OCI-LY3 (cell line): ENCODE measurements at regions not wholly inside any gene's neighbourhood (a gene's known extent, or its start where the extent isn't known, plus 50 kb on each side); places are given as distances from the start of the nearest gene placed in this dataset.

ENCODE experiments used
- H2AFZ ChIP-seq: fragments of 200-600, 300-600 bp; shearing (Covaris generic); 2 replicates; pipeline ENCODE4 v1.6.0; 2014; ENCODE audit warnings: antibody characterized with exemption, low read depth, low read length
- H3K27ac ChIP-seq: fragments of 200-600, 300-600 bp; sonication (generic); 2 replicates; pipeline ENCODE4 v1.5.1; 2014; ENCODE audit warnings: mild to moderate bottlenecking, low read length, moderate library complexity, mixed read lengths
- H3K27me3 ChIP-seq: fragments of 200-600, 300-600 bp; sonication (generic); 2 replicates; pipeline ENCODE4 v1.6.1; 2014; ENCODE audit warnings: low read depth, low read length, mixed read lengths
- H3K36me3 ChIP-seq: fragments of 200-600, 300-600 bp; sonication (generic); replicated peaks from 2 replicates; pipeline ENCODE3; 2014; ENCODE audit warnings: low read depth, low read length, mixed read lengths
- H3K4me1 ChIP-seq: fragments of 300-600, 200-600 bp; sonication (generic); 2 replicates; pipeline ENCODE4 v1.6.1; 2014; ENCODE audit warnings: low read length, mixed read lengths
- H3K4me2 ChIP-seq: fragments of 200-600, 300-600 bp; sonication (generic); 2 replicates; pipeline ENCODE4 v1.6.1; 2014; ENCODE audit warnings: low read length, mixed read lengths
- H3K4me3 ChIP-seq: fragments of 300-600, 200-600 bp; sonication (generic); 2 replicates; pipeline ENCODE4 v1.5.1; 2014; ENCODE audit warnings: antibody characterized with exemption, mild to moderate bottlenecking, low read length, moderate library complexity
- H3K79me2 ChIP-seq: fragments of 300-600, 200-600 bp; shearing (Covaris generic); 2 replicates; pipeline ENCODE4 v1.6.1; 2014; ENCODE audit warnings: mild to moderate bottlenecking, low read length, mixed read lengths
- H3K9ac ChIP-seq: fragments of 300-600, 200-600 bp; shearing (Covaris generic); 2 replicates; pipeline ENCODE4 v1.6.0; 2014; ENCODE audit warnings: mild to moderate bottlenecking, low read length, moderate library complexity
- H3K9me3 ChIP-seq: fragments of 200-600, 300-600 bp; shearing (Covaris generic); 2 replicates; pipeline ENCODE4 v1.6.1; 2014; ENCODE audit warnings: low read length, mixed read lengths; ENCODE audit not compliant: insufficient read depth
- H4K20me1 ChIP-seq: fragments of 200-600, 300-600 bp; sonication (generic); 2 replicates; pipeline ENCODE4 v1.6.1; 2016; ENCODE audit warnings: low read length, mixed read lengths; ENCODE audit not compliant: insufficient read depth
- EZH2phosphoT487 ChIP-seq: fragments of 200-600 bp; shearing (Covaris generic); IDR thresholded peaks from 2 replicates; pipeline ENCODE4 v1.6.1; 2018; ENCODE audit warnings: antibody characterized with exemption, mixed run types, low read depth
- TF ChIP-seq, protein P1 (sequence below): fragments of 200-600, 300-600 bp; sonication (generic); IDR thresholded peaks from 2 replicates; pipeline ENCODE4 v1.5.1; 2014; ENCODE audit warnings: antibody characterized with exemption, low read length, low read depth

DNA sequence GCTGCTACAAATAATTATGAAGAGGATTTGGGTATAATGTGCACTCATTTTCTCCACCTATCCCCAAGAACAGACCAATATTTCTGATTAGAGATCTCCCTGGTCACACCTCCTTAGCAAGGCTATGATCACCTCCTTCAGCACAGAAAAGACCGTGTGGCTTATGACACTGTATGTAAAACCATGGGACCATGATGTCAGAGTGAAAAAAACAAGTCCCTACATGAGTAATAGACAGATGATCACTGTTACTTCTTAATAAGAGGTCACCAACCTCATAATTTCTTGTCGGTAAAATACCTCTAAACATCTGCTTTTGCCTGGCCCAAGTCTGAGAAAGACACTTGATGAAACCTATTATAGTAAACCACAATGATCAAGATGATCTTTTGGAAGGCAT lies 330.6 kb upstream of the F9 start:
- Histone ChIP-seq H3K27me3 (0 out of 2 replicates have a peak, but pooled peaks cover 3% of the 10 kb centered on the region), H3K4me2 (no peak overlapping the region), H3K36me3 (no peaks in the 10 kb centered on the region), H4K20me1 (no peaks in the 10 kb centered on the region), H3K4me1 (peaks cover 28% of the 10 kb centered on the region), H3K9ac (no peak overlapping the region), H2AFZ (no peak overlapping the region), H3K9me3 (no peaks in the 10 kb centered on the region), H3K79me2 (no peaks in the 10 kb centered on the region), H3K4me3 (no peak overlapping the region), H3K27ac (no peak overlapping the region)
- no peak for TF ChIP-seq EZH2phosphoT487
- TF ChIP-seq, protein P1, sequence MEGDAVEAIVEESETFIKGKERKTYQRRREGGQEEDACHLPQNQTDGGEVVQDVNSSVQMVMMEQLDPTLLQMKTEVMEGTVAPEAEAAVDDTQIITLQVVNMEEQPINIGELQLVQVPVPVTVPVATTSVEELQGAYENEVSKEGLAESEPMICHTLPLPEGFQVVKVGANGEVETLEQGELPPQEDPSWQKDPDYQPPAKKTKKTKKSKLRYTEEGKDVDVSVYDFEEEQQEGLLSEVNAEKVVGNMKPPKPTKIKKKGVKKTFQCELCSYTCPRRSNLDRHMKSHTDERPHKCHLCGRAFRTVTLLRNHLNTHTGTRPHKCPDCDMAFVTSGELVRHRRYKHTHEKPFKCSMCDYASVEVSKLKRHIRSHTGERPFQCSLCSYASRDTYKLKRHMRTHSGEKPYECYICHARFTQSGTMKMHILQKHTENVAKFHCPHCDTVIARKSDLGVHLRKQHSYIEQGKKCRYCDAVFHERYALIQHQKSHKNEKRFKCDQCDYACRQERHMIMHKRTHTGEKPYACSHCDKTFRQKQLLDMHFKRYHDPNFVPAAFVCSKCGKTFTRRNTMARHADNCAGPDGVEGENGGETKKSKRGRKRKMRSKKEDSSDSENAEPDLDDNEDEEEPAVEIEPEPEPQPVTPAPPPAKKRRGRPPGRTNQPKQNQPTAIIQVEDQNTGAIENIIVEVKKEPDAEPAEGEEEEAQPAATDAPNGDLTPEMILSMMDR = no peak

DNA sequence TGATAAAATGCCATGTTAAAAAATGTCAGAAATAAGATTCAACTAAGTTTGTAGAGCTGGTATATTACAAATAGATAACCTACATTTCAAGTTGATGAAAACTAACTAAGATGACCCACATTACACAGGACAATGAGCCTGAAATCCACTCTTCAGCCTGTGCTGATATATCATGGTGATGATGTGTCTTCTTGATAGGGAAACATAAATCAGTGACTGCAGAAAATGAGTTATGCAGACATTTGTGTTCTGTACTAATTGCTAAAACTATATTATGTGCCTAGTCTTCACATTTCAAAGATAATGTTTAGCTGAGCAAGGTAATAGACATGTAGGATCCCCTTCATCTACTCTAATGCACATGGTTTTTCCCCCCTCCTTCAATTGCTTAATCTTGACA lies 331.6 kb upstream of the F9 start:
- Histone ChIP-seq H3K79me2 (no peaks in the 10 kb centered on the region), H2AFZ (no peak overlapping the region), H3K27ac (no peak overlapping the region), H3K9me3 (no peaks in the 10 kb centered on the region), H3K36me3 (no peaks in the 10 kb centered on the region), H3K27me3 (0 out of 2 replicates have a peak, but pooled peaks cover 3% of the 10 kb centered on the region), H4K20me1 (no peaks in the 10 kb centered on the region), H3K4me3 (no peak overlapping the region), H3K4me1 (peaks cover 28% of the 10 kb centered on the region), H3K9ac (no peak overlapping the region), H3K4me2 (no peak overlapping the region)
- TF ChIP-seq, protein P1 = no peak
- TF ChIP-seq EZH2phosphoT487 = no peak

DNA sequence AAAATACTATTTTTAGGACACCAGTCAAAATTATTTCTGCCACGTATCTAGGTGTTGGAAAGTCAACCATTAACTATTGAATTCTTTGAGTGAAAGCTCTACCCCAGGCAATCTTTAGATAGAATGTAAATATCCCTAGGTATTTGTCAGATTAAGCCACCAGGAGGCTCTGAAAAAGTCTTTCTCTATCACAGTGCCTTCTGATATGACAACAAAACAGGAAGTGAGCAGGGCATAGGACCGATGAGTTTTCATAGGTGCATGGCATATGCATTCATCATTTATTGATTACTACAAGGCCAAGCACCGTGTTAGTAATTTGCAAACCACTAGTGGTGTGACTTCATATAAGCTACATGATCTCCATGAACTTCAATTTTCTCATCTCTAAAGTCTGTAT lies 333.6 kb upstream of the F9 start:
- peaks cover 22% of the 10 kb centered on the region for H3K4me1 ChIP-seq
- no peaks in the 10 kb centered on the region for H4K20me1 ChIP-seq
- H2AFZ ChIP-seq = no peak overlapping the region
- no peak overlapping the region for H3K4me2 ChIP-seq
- H3K79me2 ChIP-seq = no peaks in the 10 kb centered on the region
- 0 out of 2 replicates have a peak, but pooled peaks cover 3% of the 10 kb centered on the region for H3K27me3 ChIP-seq
- H3K36me3 ChIP-seq = no peaks in the 10 kb centered on the region
- no peak overlapping the region for H3K27ac ChIP-seq
- H3K9me3 ChIP-seq = no peaks in the 10 kb centered on the region
- no peak overlapping the region for H3K9ac ChIP-seq
- no peak overlapping the region for H3K4me3 ChIP-seq
- TF ChIP-seq EZH2phosphoT487 = no peak
- TF ChIP-seq, protein P1 = peak; percentile 10; the same call in 1 of the 2 replicates

DNA sequence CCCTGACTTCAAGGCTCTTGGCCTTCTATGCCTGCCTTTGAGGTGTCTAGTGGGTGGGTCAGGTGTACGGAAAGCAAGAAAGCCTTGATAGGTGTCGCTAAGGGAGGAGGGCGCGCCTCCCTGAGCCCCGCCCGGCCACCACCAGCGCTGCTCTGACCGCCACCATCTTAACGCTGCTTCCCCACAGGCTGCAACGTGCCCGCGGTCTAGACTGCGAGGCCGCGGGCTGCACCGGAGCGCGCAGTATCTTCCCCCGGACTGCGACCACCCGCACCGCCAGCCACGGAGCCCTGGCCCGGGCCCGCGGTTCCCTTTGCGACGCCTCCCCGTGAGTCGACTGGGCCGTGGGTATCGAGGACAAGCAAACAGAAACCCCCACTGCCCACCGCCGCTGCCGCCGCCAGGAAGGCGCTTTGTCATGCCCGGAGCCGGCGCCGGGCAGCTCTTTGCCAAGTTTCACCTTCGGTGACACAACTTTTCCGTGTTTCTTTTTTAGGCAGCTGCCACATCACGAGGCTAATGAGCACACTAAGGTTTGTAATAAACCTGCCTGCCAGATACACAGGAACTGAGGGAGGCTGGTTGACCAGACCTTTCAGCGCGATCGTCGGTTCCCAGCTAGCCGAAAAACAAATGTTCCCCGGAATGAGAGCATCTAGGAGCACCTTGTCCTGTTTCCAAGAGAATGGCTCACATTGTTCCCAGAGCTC lies 335.8 kb upstream of the F9 start:
- Histone ChIP-seq H3K4me3 (no peak overlapping the region), H3K27me3 (0 out of 2 replicates have a peak, but pooled peaks cover 3% of the 10 kb centered on the region)

More for the DNA sequence above, 335.8 kb upstream of the F9 start:
- TF ChIP-seq, protein P1 = no peak
- TF ChIP-seq EZH2phosphoT487 = no peak
- H3K27ac ChIP-seq = no peak overlapping the region
- H3K9ac ChIP-seq = no peak overlapping the region
- peaks cover 11% of the 10 kb centered on the region for H3K4me1 ChIP-seq
- H2AFZ ChIP-seq = no peak overlapping the region
- no peaks in the 10 kb centered on the region for H4K20me1 ChIP-seq
- no peaks in the 10 kb centered on the region for H3K79me2 ChIP-seq
- H3K9me3 ChIP-seq = no peaks in the 10 kb centered on the region
- H3K36me3 ChIP-seq = no peaks in the 10 kb centered on the region
- no peak overlapping the region for H3K4me2 ChIP-seq
